Astrocyte of the spinal cord (primary cell): ENCODE measurements at regions not wholly inside any gene's neighbourhood (a gene's known extent, or its start where the extent isn't known, plus 50 kb on each side); places are given as distances from the start of the nearest gene placed in this dataset.

ENCODE experiments used
- DNase-seq: peaks from one replicate; pipeline ENCODE4 v3.0.0; 2011; ENCODE audit warnings: low read depth, low spot score
- H3K4me3 ChIP-seq: 2 replicates; pipeline ENCODE4 v1.5.1; 2011; ENCODE audit warnings: low read depth, mild to moderate bottlenecking, low read length, moderate library complexity
- CTCF ChIP-seq: IDR thresholded peaks from 2 replicates; pipeline ENCODE4 v1.5.1; 2012; ENCODE audit warnings: low read depth, mild to moderate bottlenecking, low read length, inconsistent platforms
- in situ Hi-C: cut with HindIII; loops from 2 replicates; pipeline ENCODE4 v1.10.0; 2017; ENCODE audit warnings: low sequenced_read_pairs

- DNase-seq: peak; percentile 8
- in situ Hi-C loops: no loop called here
- no peak for TF ChIP-seq CTCF
- no peak overlapping the region for H3K4me3 ChIP-seq
Observed at GRCh38 chr6:84908304-84908904, 144.0 kb upstream of the TBX18 start.

- DNase-seq: no peak
- no peak overlapping the region for H3K4me3 ChIP-seq
- TF ChIP-seq CTCF: no peak
- in situ Hi-C loops: no loop called here
Observed at GRCh38 chr6:84906514-84906913, 142.1 kb upstream of the TBX18 start.

- TF ChIP-seq CTCF: no peak
- no peak overlapping the region for H3K4me3 ChIP-seq
- DNase-seq: no peak
- in situ Hi-C loops: no loop called here
Observed at GRCh38 chr6:84905823-84906222, 141.4 kb upstream of the TBX18 start.

- no peak for DNase-seq
- H3K4me3 ChIP-seq: no peak overlapping the region
- no peak for TF ChIP-seq CTCF
- in situ Hi-C loops: no loop called here
Observed at GRCh38 chr6:84902354-84902928, 138.0 kb upstream of the TBX18 start.

- DNase-seq: peak; percentile 74
- no peak for TF ChIP-seq CTCF
- H3K4me3 ChIP-seq: no peak overlapping the region
- in situ Hi-C loops: no loop called here
Observed at GRCh38 chr6:84897988-84898594, 133.7 kb upstream of the TBX18 start.

GRCh38 chr6:84897011-84897410 is 132.6 kb upstream of the TBX18 start:
- H3K4me3 ChIP-seq: no peak overlapping the region
- in situ Hi-C loops: no loop called here
- DNase-seq: no peak
- TF ChIP-seq CTCF: no peak
